Renal pelvis (tissue), 1 donor: ENCODE measurements at regions not wholly inside any gene's neighbourhood (a gene's known extent, or its start where the extent isn't known, plus 50 kb on each side); places are given as distances from the start of the nearest gene placed in this dataset.
"Not testable (repeated sequence)": the region's sequence is repeated elsewhere in the genome, so short reads cannot be mapped to it uniquely, and the experiment has no call there.

ENCODE experiments used
- DNase-seq: peaks from one replicate; pipeline ENCODE4 v3.0.0-alpha.2; 2013

DNA sequence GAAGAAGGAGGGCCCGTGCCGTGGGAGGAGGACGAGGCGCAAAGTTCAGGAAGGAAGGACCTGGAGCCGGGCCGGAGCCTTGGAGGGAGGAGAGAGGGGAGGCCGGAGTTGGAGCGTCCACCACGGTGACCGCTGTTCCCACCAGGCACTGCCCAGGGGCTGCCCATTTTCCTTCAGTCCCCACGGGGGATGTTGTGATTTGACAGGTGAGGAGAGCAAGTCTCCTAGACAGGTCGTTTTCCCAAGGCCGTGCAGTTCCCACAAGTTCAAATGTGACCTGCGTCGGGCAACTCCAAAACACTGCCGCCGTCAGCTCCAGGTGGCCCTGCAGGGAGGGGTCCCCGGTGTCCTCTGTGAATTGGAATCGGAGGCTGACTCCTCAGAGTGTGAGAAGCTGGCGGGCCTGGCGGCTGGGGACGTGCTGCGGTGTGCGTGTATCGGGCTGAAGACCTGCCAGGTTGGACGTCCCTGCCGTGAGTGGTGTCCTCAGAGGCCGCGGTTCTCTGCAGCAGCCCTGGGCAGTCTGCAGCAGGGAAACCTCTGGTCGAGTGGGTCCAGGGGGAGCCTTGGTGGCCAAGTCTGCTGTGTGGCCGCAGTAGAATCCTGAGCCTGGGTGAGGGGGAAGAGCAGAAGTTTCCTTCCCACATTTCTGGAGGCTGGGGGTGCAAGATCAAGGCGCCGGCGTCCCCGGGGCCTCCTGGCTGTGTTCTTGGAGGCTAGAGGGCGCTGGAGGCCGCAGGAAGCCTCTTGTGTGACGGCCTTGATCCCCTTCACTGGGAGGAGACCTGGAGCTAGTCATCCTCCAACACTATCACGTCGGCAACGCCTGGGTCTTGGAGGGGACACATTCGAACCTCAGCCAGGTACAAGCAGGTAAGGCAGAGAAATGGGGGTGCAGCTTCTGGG is 115.1 kb upstream of the FRMD1 start:
- no peak for DNase-seq

DNA sequence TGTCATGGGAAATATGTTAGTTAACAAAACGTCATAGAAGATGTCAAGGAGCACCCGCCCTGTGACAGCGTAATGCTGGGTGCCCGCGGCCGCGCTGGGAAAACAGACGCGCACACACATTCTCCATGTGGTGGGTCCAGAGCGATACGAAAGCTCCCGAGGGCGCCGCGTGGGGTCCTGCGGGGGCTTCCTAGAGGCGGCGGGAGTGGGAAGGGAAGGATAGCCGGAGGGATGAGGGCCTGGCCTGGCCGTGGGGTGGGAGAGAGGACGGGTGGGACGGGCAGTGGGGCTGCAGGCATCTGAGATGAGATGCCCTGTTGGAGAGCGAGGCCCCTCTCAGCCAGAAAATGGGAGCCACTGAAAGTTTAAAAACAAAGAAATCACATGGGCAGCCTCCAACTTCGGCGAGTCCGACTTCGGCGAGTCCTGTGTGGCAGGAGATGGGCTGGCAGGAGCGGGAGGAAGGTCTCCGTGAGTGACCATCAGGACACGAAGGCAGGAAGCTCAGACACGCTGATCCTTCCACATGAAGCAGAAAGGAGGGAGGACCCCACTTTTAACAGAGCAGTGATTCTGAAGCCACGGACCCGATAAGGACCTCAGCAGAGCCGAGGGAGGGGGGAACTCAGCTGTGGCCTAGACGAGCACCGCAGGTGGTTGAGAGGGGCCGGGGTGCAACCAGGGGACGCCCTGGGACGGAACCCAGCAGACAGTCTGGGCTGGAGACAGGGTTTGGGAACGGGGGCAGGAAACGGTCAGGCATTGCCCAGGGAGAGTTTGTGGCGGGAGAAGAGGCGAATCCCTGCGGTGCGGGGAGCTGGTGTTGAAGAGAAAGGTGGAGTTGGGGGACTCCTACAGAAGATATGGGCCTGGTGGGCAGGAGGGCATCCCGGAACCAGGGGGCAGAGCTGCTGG is 114.1 kb upstream of the FRMD1 start:
- DNase-seq = no peak

DNA sequence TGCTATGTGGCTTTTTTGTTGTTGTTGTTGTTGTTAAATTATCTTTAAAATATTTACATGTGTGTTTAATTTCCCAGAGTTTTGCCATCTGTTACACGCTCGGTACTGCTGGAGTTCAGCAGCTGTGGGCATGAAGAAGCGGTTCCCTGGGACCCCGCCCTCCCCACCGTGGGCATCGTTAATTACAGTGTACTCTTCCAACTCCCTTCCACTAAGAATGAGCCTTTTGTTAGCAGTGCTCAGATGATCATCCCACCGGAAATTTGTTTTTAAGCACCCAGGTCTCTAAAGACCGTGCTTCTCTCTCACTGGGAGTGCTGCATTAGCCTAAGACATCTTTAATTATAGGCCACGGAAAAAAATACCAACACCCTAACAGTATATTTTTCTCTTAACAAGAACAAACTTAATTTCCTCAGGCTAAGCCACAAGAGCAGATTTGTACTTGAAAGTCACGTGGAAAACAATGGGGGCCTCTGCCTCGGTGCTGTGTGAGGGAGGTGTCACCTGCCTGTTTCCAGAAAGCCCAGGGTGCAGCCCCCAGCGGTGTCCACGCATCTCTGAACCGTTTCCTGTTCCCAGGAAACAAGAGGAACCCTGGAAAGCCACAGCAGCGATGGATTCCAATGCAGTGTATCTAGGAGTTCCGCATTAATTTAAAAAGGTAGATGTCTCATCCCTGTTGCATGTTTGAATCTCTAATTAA is 113.3 kb upstream of the FRMD1 start:
- DNase-seq = no peak

DNA sequence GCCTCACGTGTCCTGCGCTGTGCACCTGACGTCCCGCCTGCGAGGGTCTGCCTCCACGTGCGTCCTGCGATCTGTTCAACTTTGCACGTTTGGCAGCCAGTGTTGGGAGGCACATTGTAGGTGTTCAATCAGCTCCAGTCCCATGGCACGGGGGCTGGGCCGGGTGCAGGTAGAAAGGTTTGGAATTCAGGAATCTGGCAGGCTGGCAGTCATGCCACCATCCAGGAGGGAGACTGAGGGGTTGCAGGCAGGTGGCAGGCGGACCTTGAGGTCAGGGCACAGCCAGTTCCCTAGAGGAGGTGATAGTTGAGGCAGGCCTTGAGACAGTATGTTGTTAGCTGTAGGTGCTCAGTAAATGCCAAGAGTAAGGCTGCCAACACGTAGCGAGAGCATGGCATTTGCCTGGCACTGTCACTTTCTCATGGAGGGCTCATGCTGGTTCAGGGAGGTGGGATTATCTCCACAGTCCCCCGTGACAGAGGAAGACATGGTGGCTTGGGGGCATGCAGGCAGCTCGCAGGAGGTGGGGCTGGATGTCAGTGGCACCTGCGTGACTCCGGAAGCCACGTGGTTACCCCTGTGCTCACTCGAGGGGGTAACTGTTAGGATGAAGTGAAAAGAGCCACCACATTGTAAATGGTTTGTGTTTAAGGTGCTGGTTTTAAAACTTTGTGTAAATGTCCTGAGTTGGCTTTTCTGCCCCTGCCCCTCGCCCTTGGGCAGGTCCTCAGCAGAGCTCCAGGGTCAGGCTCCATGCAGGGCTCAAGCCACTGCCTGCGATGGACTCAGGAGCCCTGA is 111.8 kb upstream of the FRMD1 start:
- no peak for DNase-seq

DNA sequence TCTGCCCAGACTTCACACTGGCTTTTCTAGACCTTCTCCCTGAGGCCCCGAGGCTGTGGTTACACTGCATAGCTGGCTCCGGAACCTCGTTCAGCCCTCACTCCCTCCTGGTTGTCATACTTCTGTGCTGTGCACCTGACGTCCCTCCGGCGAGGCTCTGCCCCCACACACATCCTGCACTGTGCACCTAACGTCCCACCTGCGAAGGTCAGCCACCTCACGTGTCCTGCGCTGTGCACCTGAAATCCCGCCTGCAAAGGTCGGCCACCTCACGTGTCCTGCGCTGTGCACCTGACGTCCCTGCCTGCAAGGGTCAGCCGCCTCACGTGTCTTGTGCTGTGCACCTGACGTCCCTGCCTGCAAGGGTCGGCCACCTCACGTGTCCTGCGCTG is 111.0 kb upstream of the FRMD1 start:
- no peak for DNase-seq

DNA sequence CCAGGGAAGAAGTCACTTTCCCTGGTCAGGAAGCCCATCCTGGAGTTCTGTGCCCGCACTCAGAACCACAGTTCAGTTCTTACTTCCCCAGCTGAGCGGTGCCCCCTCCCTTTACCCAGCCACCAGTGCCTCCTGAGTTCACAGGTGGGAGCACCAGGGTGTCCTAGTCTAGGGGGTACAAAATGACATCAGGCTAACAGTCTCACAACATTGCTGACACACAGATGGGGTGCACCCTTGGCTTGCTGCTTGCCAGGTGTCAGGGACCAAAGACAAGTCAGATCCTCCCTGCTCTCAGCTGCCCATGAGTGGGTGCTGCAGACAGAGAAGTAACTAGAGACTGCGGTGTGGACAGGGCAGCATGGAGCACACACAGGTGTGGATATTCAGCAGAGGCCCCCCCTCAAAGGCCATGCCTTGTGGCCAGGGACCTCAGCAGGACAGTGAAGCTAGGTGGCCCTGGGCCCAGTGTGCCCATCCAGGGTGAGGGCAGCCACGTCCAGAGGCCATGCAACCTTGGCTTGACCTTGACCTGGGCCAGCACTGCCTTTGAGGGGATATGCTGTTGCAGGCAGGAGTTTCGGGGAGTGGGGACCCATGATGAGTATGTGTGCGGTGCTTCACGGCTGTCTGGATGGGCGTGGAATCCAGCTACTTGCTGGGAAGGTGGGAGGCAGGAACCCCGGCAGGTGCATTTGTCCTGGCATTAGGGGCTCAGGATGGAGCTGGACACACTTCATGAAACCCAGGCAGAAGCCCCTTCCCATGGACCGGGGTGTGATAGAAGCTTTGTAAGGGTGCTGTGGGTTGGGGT is 110.4 kb upstream of the FRMD1 start:
- DNase-seq = no peak

DNA sequence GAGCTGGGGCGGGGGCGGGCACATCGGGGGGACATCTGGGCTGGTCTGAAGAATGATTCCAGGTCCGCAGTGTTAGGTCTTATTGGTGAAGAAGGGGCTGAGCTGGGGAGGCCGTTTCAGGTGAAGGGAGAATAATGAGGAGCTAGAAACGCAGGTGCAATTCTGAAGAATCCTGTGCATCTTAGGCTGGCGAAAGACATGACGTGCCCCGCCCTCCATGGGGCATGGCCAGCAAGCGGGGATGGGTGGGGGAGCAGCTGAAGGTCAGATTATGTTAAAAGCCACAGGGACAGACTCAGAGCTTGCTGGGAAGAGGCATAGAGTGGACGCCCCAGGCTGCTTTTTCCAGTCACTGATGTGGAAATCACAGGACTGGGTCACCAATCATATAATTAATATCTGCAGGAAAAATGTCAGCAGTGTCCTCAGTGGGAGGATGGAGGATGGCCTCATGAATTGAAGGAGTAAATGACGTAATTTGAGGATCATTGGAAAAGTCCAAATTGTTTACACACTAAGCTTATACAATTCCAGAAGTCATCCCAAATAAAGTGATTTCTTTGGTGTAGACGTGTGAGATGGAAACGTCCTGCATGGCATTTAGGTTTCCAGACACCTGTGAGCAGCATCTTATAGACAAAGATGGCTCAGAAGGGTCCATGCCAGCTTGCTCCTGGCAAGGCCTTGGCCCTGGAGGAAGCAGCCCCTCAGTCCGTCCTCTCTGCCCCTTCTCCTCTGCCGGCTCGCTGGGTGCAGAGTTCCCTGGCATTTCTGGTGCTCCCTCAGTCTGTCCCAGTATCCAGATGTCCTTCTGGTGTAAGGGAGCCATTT is 109.6 kb upstream of the FRMD1 start:
- DNase-seq = no peak

DNA sequence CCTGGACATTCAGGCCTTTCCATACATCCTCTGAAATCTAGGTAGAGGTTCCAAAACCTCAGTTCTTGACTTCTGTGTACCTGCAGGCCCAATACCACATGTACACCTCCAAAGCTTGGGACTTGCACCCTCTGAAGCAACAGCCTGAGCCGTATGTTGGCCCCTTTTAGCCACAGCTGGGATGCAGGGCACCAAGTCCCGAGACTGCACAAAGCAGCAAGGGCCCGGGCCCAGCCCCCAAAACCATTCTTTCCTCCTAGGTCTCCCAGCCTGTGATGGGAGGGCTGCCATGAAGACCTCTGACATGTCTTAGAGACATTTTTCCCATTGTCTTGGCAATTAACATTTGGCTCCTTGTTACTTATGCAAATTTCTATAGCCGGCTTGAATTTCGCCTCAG is 107.4 kb upstream of the FRMD1 start:
- no peak for DNase-seq

DNA sequence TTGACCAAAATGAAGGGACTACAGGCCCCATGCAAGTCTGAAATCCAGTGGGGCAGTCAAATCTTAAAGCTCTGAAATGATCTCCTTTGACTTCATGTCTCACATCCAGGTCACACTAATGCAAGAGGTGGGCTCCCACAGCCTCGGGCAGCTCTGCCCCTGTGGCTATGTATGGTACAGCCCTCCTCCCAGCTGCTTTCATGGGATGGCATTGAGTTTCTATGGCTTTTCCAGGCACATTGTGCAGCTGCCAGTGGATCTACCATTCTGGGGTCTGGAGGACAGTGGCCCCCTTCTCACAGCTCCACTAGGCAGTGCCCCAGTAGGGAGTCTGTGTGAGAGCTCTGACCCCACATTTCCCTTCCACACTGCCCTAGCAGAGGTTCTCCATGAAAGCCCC is 107.0 kb upstream of the FRMD1 start:
- not testable (repeated sequence) for DNase-seq

DNA sequence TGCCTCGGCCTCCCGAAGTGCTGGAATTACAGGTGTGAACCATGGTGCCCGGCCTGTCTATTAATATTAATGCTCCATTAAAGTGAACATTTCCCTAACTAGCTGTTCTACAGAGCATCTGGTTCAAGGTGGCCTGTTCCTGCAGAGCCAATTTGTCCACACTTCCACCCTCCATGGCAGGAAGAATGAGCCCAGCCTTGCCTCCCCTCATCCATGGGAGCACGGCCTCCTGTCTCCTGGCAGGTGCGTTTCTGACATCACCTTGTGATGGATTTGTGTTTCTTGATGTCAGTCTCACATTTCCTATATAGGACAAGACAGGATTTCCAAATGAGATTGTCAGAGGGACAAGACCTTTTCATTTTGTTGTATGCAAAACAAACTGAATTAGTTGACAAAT is 105.7 kb upstream of the FRMD1 start:
- DNase-seq = no peak

DNA sequence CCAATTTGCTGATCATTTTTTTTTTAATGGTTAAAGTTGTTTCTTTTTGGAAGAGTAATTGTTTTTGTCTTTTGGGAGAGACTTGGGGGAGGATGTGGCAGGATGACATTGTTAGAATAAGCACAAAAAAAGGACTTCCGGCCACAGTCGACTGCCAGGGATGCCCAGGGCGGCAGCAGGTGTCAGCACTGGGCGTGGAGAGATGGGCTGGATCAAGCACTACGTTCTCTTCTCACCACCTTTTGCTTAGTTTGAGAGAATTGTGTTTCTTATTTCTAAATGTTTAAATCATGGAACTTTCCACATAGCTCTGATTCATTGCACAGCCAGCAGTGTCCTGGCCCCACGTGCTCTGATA is 104.6 kb upstream of the FRMD1 start:
- no peak for DNase-seq

DNA sequence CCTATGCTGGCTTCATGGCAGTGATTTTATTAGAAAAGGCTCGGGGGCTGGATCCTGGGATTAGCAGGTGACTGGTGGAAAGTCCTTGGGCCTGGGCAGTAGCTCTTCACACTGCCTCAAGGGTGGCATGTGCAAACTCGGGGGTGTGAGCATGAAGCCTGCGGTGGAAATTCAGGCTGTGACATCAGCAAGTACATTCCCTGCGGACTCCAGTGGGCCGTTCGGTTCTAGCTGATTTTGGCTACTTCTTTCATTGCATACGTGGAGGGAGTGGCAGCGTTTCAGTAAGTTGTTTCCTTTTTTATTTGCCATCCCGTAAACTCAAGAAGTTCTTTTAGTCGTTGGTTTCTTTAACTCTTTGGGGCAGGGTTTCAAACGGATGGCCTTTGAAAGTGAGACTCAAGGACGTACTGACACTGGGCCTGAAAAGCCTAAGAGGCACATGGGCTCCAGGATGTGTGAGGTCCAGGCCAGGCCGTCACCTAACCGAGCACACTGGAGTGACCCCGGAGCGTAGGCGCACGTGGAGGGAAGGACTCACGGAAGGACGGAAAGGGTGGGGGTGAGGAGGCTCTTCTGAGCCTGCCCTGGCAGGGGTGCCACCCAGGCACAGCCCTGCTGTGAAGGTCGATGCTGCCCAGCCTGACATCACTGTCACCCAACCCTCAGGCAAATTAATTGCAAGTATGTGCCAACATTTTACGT is 104.0 kb upstream of the FRMD1 start:
- DNase-seq = no peak

DNA sequence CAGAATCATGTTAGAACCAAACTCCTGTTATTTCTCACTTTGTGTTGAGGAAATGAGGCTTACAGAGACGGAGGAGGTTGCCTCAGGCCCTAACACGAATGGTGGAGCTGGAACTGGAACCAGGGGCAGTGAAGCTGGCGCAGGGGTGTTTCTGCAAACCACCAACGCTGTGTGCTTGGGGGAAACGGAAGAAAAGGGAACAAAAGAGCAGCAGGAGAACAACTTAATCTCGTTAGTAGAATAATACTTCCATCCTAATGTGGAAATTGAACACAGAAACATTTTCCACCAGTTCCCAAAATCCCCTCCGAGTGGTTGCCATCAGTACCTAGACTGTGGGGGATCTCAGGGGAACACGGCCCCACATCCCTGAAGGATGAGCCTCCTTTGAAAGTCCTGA is 103.4 kb upstream of the FRMD1 start:
- no peak for DNase-seq

DNA sequence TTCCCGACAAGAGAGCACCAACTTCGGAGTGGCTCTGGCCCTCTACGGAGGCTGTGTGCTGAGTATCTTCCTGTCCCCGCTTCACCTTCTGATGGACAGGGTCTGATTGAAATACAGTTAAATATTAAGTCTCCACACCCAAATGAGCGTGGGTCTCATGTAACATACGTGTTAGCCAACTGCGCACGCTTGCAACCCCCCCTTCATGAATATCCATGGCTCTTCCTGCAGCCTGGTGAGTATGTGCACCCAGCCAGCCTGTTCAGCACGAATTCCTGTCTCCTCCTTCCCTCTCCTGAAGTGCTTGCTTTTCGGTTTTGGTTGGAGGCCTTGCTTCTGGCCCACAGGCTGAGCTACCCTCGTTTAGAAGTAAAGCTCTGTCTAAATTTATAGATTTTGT is 102.9 kb upstream of the FRMD1 start:
- DNase-seq = no peak

DNA sequence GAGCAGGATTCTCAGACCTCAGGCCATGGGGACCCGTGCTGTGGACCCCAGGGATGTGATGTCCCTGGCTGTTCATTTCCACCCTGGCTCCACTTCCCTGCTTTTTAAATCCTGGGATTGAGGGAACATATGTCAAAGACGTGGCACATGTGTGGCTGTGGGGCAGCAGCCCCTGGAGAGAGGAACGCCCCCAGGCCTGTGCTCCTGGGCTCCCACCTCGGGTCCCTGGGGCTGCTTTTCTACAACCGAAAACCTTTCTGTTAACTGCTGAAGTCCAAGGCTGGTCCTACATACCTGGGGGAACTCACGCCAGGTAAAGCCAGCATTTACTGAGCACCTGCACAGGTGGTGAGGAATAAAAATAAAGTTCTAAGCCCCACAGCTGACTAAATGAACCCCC is 102.3 kb upstream of the FRMD1 start:
- no peak for DNase-seq

DNA sequence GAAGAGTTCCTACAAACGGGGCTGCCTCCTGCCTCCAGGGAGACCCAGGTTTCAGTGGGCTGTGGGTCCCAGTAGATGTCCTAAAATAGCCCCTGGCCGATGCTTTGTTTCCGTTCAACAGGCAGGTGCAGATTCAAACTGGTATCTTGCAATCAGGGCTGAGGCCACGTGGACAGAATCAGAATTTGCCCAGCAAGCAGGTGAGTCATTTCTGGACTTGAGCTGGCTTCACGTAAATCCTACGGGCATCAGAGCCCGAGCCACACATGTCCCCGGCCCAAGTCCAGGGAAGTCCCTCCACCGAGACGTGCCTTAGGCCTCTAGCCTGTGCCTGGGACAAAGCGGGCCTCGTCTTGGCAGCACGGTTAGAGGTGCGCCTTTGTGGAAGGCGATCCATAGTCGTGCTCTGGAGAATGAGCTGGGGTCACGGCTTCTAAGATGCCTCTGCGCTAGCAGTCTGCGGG is 101.6 kb upstream of the FRMD1 start:
- DNase-seq = no peak

DNA sequence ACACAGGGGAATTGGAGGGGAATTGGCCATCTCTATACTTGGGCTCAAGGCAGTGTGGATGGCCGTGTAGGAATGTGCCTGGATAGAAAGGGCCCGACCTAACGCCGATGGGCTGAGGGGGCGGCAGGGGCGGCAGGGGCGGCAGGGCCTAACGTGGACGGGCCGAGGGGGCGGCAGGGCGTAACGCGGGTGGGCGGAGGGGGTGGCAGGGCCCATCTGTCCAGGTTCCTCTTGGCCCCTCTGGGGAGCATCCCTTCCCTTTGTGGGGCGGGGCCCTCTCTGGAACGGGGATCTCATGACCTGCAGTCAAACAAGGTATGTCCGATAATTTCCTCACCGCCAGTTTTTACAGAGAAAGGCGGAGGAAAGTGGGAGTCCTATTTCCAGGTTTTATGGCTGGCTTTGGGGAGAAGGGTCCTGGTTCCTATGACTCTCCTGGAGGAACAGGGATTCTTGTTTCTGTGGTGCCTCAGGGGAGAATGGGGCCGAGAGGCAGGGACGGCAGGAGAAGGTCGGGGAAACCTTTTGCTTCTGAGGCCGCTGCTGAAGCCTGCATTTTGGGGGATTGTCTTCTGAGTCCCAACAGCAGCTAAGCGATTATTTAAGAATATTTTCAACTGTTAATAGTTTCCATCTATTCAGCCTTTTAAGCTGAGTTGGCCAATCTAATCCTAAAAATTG is 100.8 kb upstream of the FRMD1 start:
- DNase-seq = no peak

DNA sequence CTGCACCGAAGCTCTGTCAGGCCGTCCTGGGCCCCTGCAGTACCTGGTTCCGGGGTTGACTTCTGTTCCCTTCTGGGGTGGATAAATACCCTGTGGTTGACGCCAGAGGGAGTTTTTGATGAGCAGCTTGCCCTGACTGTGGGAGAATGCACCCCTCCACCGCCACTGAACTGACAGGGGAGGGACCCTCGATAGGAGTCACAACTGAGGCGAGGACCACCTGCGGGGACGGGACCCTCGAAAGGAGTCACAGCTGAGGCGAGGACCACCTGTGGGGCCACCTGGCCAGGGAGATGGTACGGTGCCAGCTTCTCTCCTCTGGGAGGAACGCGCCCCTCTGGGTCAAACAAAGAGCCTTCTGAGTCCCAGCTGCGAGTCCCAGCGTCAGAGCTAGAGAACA is 100.1 kb upstream of the FRMD1 start:
- no peak for DNase-seq
